HEK293T (cell line): ENCODE measurements at regions not wholly inside any gene's neighbourhood (a gene's known extent, or its start where the extent isn't known, plus 50 kb on each side); places are given as distances from the start of the nearest gene placed in this dataset.
"Not testable (repeated sequence)": the region's sequence is repeated elsewhere in the genome, so short reads cannot be mapped to it uniquely, and the experiment has no call there.

ENCODE experiments used
- CTCF ChIA-PET: fragments of 350-600 bp; formaldehyde crosslinking; extraction: SDS; loops from one replicate; lab custom pipeline; 2021; ENCODE audit warnings: antibody characterized with exemption, inconsistent platforms; lab: Yijun Ruan, JAX
- POLR2A ChIA-PET: fragments of 350-600 bp; formaldehyde crosslinking; extraction: SDS; loops from one replicate; lab custom pipeline; 2020; ENCODE audit warnings: antibody characterized with exemption, inconsistent platforms; lab: Yijun Ruan, JAX
- DNase-seq: peaks from one replicate; pipeline ENCODE4 v3.0.0; 2012; ENCODE audit warnings: mixed read lengths; ENCODE audit errors: extremely low spot score
- ARNT ChIP-seq: fragments of 450-650 bp; IDR thresholded peaks from 2 replicates; pipeline ENCODE4 v1.6.1; 2017; ENCODE audit warnings: mild to moderate bottlenecking
- BHLHE40 ChIP-seq: fragments of 450-650 bp; IDR thresholded peaks from 2 replicates; pipeline ENCODE4 v1.6.1; 2016; ENCODE audit warnings: mild to moderate bottlenecking, moderate library complexity, borderline replicate concordance
- CTBP1 ChIP-seq: fragments of 450-650 bp; IDR thresholded peaks from 2 replicates; pipeline ENCODE4 v1.6.1; 2016; ENCODE audit warnings: borderline replicate concordance
- ELF4 ChIP-seq: fragments of 450-650 bp; IDR thresholded peaks from 2 replicates; pipeline ENCODE4 v1.6.1; 2017; ENCODE audit warnings: antibody characterized with exemption
- FOXA1 ChIP-seq: fragments of 450-650 bp; IDR thresholded peaks from 2 replicates; pipeline ENCODE4 v1.6.1; 2016; ENCODE audit warnings: mild to moderate bottlenecking
- FOXK2 ChIP-seq: fragments of 450-650 bp; IDR thresholded peaks from 2 replicates; pipeline ENCODE4 v1.6.1; 2016; ENCODE audit warnings: mild to moderate bottlenecking
- FOXM1 ChIP-seq: fragments of 450-650 bp; IDR thresholded peaks from 2 replicates; pipeline ENCODE4 v1.6.1; 2017; ENCODE audit warnings: mild to moderate bottlenecking, borderline replicate concordance
- HDGF ChIP-seq: fragments of 450-650 bp; IDR thresholded peaks from 2 replicates; pipeline ENCODE4 v1.6.1; 2017; ENCODE audit warnings: antibody characterized with exemption, borderline replicate concordance
- L3MBTL2 ChIP-seq: fragments of 450-650 bp; conservative IDR thresholded peaks from 2 replicates; pipeline ENCODE4 v1.6.1; 2016; ENCODE audit warnings: mild to moderate bottlenecking
- LEF1 ChIP-seq: fragments of 450-650 bp; IDR thresholded peaks from 2 replicates; pipeline ENCODE4 v1.6.1; 2017; ENCODE audit warnings: mild to moderate bottlenecking, borderline replicate concordance
- NFRKB ChIP-seq: fragments of 450-650 bp; IDR thresholded peaks from 2 replicates; pipeline ENCODE4 v1.6.1; 2016; ENCODE audit warnings: mild to moderate bottlenecking, moderate library complexity
- PKNOX1 ChIP-seq: fragments of 450-650 bp; IDR thresholded peaks from 2 replicates; pipeline ENCODE4 v1.6.1; 2016
- SP1 ChIP-seq: fragments of 450-650 bp; IDR thresholded peaks from 2 replicates; pipeline ENCODE4 v1.6.1; 2017
- SUZ12 ChIP-seq: fragments of 450-650 bp; IDR thresholded peaks from 2 replicates; pipeline ENCODE4 v1.6.1; 2016; ENCODE audit warnings: mild to moderate bottlenecking
- TARDBP ChIP-seq: fragments of 450-650 bp; IDR thresholded peaks from 2 replicates; pipeline ENCODE4 v1.6.1; 2016
- ZNF384 ChIP-seq: fragments of 450-650 bp; IDR thresholded peaks from 2 replicates; pipeline ENCODE4 v1.6.1; 2016

GRCh38 chr7:77484785-77485184 is 52.3 kb upstream of the PTPN12 start:
- POLR2A ChIA-PET = no interaction called here
- TF ChIP-seq NFRKB = no peak
- no peak for TF ChIP-seq FOXA1
- TF ChIP-seq HDGF = no peak
- no peak for TF ChIP-seq FOXM1
- no peak for TF ChIP-seq ARNT
- DNase-seq = no peak
- CTCF ChIA-PET = no interaction called here

- TF ChIP-seq NFRKB (no peak), SUZ12 (no peak), PKNOX1 (no peak), FOXM1 (no peak), L3MBTL2 (no peak), BHLHE40 (no peak), ELF4 (no peak), FOXA1 (no peak), ARNT (no peak)
- DNase-seq = no peak
- CTCF ChIA-PET = no interaction called here
- POLR2A ChIA-PET = no interaction called here
These were observed 55.1 kb upstream of the PTPN12 start for GRCh38 chr7:77482015-77482414.

- DNase-seq = no peak
- ChIA-PET POLR2A (no interaction called here), CTCF (no interaction called here)
- TF ChIP-seq SUZ12 (no peak), SP1 (no peak), NFRKB (no peak), TARDBP (no peak)
These were observed 55.5 kb upstream of the PTPN12 start for GRCh38 chr7:77481615-77482014.

GRCh38 chr7:77480102-77480627 is 56.9 kb upstream of the PTPN12 start:
- POLR2A ChIA-PET, DNase-seq, CTCF ChIA-PET: not testable (repeated sequence)

GRCh38 chr7:77479536-77480088 is 57.5 kb upstream of the PTPN12 start:
- no peak for DNase-seq
- CTCF ChIA-PET = no interaction called here
- TF ChIP-seq L3MBTL2 (no peak), FOXM1 (no peak), ZNF384 (no peak), TARDBP (no peak), CTBP1 (no peak), FOXK2 (no peak), LEF1 (no peak), HDGF (no peak), ELF4 (no peak), NFRKB (no peak), SUZ12 (no peak), FOXA1 (no peak), ARNT (no peak), SP1 (no peak), PKNOX1 (no peak), BHLHE40 (no peak)
- POLR2A ChIA-PET = no interaction called here

GRCh38 chr7:77476871-77477270 is 60.2 kb upstream of the PTPN12 start:
- no peak for DNase-seq
- POLR2A ChIA-PET = no interaction called here
- CTCF ChIA-PET = interaction anchor here (0.7 kb wide), 1 partner anchor 27 kb away, joined by 3 read pairs; no protein-coding TSS in a partner anchor
- TF ChIP-seq ZNF384 = no peak

GRCh38 chr7:77475181-77475580 is 59.0 kb upstream of the GSAP start:
- POLR2A ChIA-PET = interaction anchor here (0.8 kb wide), 1 partner anchor 29 kb away, joined by 3 read pairs; no protein-coding TSS in a partner anchor
- DNase-seq = no peak

More at GRCh38 chr7:77475181-77475580, 59.0 kb upstream of the GSAP start:
- CTCF ChIA-PET = no interaction called here
- TF ChIP-seq HDGF = no peak
- TF ChIP-seq SUZ12 = no peak
- TF ChIP-seq L3MBTL2 = no peak
- TF ChIP-seq FOXM1 = no peak
- no peak for TF ChIP-seq LEF1
- TF ChIP-seq PKNOX1 = no peak
- TF ChIP-seq ARNT = no peak
- no peak for TF ChIP-seq FOXA1
- no peak for TF ChIP-seq SP1
- no peak for TF ChIP-seq ELF4
- no peak for TF ChIP-seq TARDBP
- no peak for TF ChIP-seq FOXK2
- TF ChIP-seq NFRKB = no peak
- TF ChIP-seq ZNF384 = no peak
- TF ChIP-seq CTBP1 = no peak
